Caco-2 (cell line): ENCODE measurements at regions not wholly inside any gene's neighbourhood (a gene's known extent, or its start where the extent isn't known, plus 50 kb on each side); places are given as distances from the start of the nearest gene placed in this dataset.

ENCODE experiments used
- BruUV-seq: library from RNA; stranded (reverse); fragments of 400-500 nt; replicated peaks from 2 replicates; lab custom pipeline; 2021; lab: Mats Ljungman, UMichigan
- CTCF ChIA-PET: fragments of 300-600 bp; sonication (Branson Sonifier 250); formaldehyde crosslinking; loops from one replicate; lab custom pipeline; 2022; ENCODE audit warnings: antibody characterized with exemption; lab: Charles Lee
- POLR2A ChIA-PET: fragments of 300-600 bp; sonication (Branson Sonifier 250); formaldehyde crosslinking; loops from one replicate; lab custom pipeline; 2022; ENCODE audit warnings: antibody characterized with exemption; lab: Charles Lee
- DNase-seq, 2 experiments: peaks; one replicate each; pipeline versions ENCODE4 v3.0.0 to v3.0.0-alpha.2; 2020 to 2022
- H3K27me3 ChIP-seq: replicated peaks from 2 replicates; pipeline ENCODE4 v1.6.0; 2011; ENCODE audit warnings: low read length; ENCODE audit not compliant: control insufficient read depth, insufficient read depth
- H3K36me3 ChIP-seq: 2 replicates; pipeline ENCODE4 v1.5.1; 2011; ENCODE audit warnings: low read length; ENCODE audit not compliant: control insufficient read depth, insufficient read depth
- H3K4me1 ChIP-seq: fragments of 250-450 bp; sonication (Bioruptor Pico); 2 replicates; pipeline ENCODE4 v1.5.1; 2020; ENCODE audit warnings: mild to moderate bottlenecking
- H3K4me3 ChIP-seq: 2 replicates; pipeline ENCODE4 v1.5.1; 2011; ENCODE audit warnings: low read depth, mild to moderate bottlenecking, control low read depth, low read length
- H3K9me3 ChIP-seq: fragments of 250-450 bp; sonication (Bioruptor Pico); 2 replicates; pipeline ENCODE4 v1.5.1; 2020; ENCODE audit warnings: mild to moderate bottlenecking, moderate library complexity
- H3K27ac Mint-ChIP-seq: one replicate; pipeline ENCODE4 v1.8.0; 2022; ENCODE audit warnings: mixed read lengths; ENCODE audit not compliant: unreplicated experiment
- H3K27me3 Mint-ChIP-seq: one replicate; pipeline ENCODE4 v1.8.0; 2022; ENCODE audit warnings: mixed read lengths; ENCODE audit not compliant: insufficient read depth, unreplicated experiment
- H3K36me3 Mint-ChIP-seq: one replicate; pipeline ENCODE4 v1.8.0; 2022; ENCODE audit warnings: mild to moderate bottlenecking, mixed read lengths; ENCODE audit not compliant: insufficient read depth, unreplicated experiment
- H3K4me1 Mint-ChIP-seq: one replicate; pipeline ENCODE4 v1.8.0; 2022; ENCODE audit warnings: low read depth, mixed read lengths; ENCODE audit not compliant: unreplicated experiment
- H3K4me3 Mint-ChIP-seq: one replicate; pipeline ENCODE4 v1.8.0; 2022; ENCODE audit warnings: mild to moderate bottlenecking, moderate library complexity, mixed read lengths; ENCODE audit not compliant: unreplicated experiment
- H3K9me3 Mint-ChIP-seq: one replicate; pipeline ENCODE4 v1.8.0; 2022; ENCODE audit warnings: mixed read lengths; ENCODE audit not compliant: unreplicated experiment
- CTCF ChIP-seq, 2 experiments: fragments of 200-600 bp in 1 of 2; IDR thresholded peaks; 1 replicate in 1 of 2; 2 replicates in 1 of 2; pipeline versions ENCODE4 v1.5.1 to v1.8.0; 2011 to 2022; ENCODE audit warnings: antibody characterized with exemption in 1 of 2, control low read depth in 1 of 2, inconsistent platforms in 1 of 2, low read depth in 1 of 2, low read length in 1 of 2, mild to moderate bottlenecking in 1 of 2, moderate library complexity in 1 of 2; ENCODE audit not compliant: insufficient read depth in 1 of 2, severe bottlenecking in 1 of 2, unreplicated experiment in 1 of 2
- intact Hi-C: fragments of 100-400 bp; cut with micrococcal nuclease; formaldehyde crosslinking; loops from one replicate; pipeline ENCODE4 v1.10.0; 2022; ENCODE audit not compliant: unreplicated experiment

GRCh38 chr14:39812532-39813320 lies 380.5 kb upstream of the FBXO33 start:
- Histone ChIP-seq H3K9me3 (no peaks in the 10 kb centered on the region), H3K36me3 (no peaks in the 10 kb centered on the region), H3K4me1 (no peaks in the 10 kb centered on the region), H3K27me3 (no peaks in the 10 kb centered on the region), H3K4me3 (no peak overlapping the region)
- Mint-ChIP-seq H3K36me3 (no peaks in the 10 kb centered on the region), H3K4me3 (no peak overlapping the region), H3K27ac (no peak overlapping the region), H3K27me3 (peaks cover 8% of the 10 kb centered on the region), H3K9me3 (no peaks in the 10 kb centered on the region), H3K4me1 (no peaks in the 10 kb centered on the region)
- POLR2A ChIA-PET = no interaction called here
- DNase-seq = no peak
- no TSS peak for BruUV-seq
- intact Hi-C loops = no loop called here
- TF ChIP-seq CTCF (IDR thresholded peaks at IDR 0.05; ENCODE audit: insufficient read depth in 1 of 2, low read depth in 1 of 2, low read length in 1 of 2, severe bottlenecking in 1 of 2, unreplicated experiment in 1 of 2) = no peak
- CTCF ChIA-PET = no interaction called here

GRCh38 chr14:39807271-39807670 lies 375.0 kb upstream of the FBXO33 start:
- no peak overlapping the region for H3K27ac Mint-ChIP-seq
- CTCF ChIA-PET = no interaction called here
- H3K4me1 Mint-ChIP-seq = no peaks in the 10 kb centered on the region
- H3K27me3 Mint-ChIP-seq = peaks cover 3% of the 10 kb centered on the region
- no peak overlapping the region for H3K4me3 Mint-ChIP-seq
- no TSS peak for BruUV-seq
- H3K4me1 ChIP-seq = no peaks in the 10 kb centered on the region
- intact Hi-C loops = no loop called here
- DNase-seq = no peak
- H3K36me3 Mint-ChIP-seq = no peaks in the 10 kb centered on the region
- H3K9me3 ChIP-seq = no peaks in the 10 kb centered on the region
- no peak for TF ChIP-seq CTCF (IDR thresholded peaks at IDR 0.05; ENCODE audit: insufficient read depth in 1 of 2, low read depth in 1 of 2, low read length in 1 of 2, severe bottlenecking in 1 of 2, unreplicated experiment in 1 of 2)
- H3K27me3 ChIP-seq = no peaks in the 10 kb centered on the region
- no peaks in the 10 kb centered on the region for H3K9me3 Mint-ChIP-seq
- no peak overlapping the region for H3K4me3 ChIP-seq
- POLR2A ChIA-PET = no interaction called here
- H3K36me3 ChIP-seq = no peaks in the 10 kb centered on the region

- Mint-ChIP-seq H3K4me1 (no peaks in the 10 kb centered on the region), H3K4me3 (no peak overlapping the region), H3K27ac (no peak overlapping the region), H3K9me3 (no peaks in the 10 kb centered on the region), H3K27me3 (peaks cover 5% of the 10 kb centered on the region), H3K36me3 (no peaks in the 10 kb centered on the region)
- Histone ChIP-seq H3K27me3 (no peaks in the 10 kb centered on the region), H3K9me3 (no peaks in the 10 kb centered on the region), H3K4me3 (no peak overlapping the region), H3K36me3 (no peaks in the 10 kb centered on the region), H3K4me1 (no peaks in the 10 kb centered on the region)
- no TSS peak for BruUV-seq
- DNase-seq = no peak
- TF ChIP-seq CTCF (IDR thresholded peaks at IDR 0.05; ENCODE audit: insufficient read depth in 1 of 2, low read depth in 1 of 2, low read length in 1 of 2, severe bottlenecking in 1 of 2, unreplicated experiment in 1 of 2) = no peak
- intact Hi-C loops = no loop called here
- CTCF ChIA-PET = no interaction called here
- POLR2A ChIA-PET = no interaction called here
Observed at GRCh38 chr14:39784461-39784860, 352.2 kb upstream of the FBXO33 start.
